Liver (tissue), 3 donors: ENCODE measurements at regions not wholly inside any gene's neighbourhood (a gene's known extent, or its start where the extent isn't known, plus 50 kb on each side); places are given as distances from the start of the nearest gene placed in this dataset.

ENCODE experiments used
- EGR1 ChIP-seq, 2 donors: IDR thresholded peaks; 2 replicates each; pipeline ENCODE4 v1.6.1; 2016 to 2018; ENCODE audit warnings: antibody characterized with exemption in 2 of 2, low read depth in 2 of 2
- JUND ChIP-seq, 2 donors: IDR thresholded peaks; 2 replicates each; pipeline ENCODE4 v1.6.1; 2016; ENCODE audit warnings: antibody characterized with exemption in 2 of 2
- TF ChIP-seq, protein P1 (sequence below): fragments of 150-350 bp; IDR thresholded peaks from 2 replicates; pipeline ENCODE4 v1.5.1; 2017; ENCODE audit warnings: improper control_type of control experiment, low read depth, low read length; ENCODE audit not compliant: missing input control
- TF ChIP-seq, protein P2 (sequence below): IDR thresholded peaks from 2 replicates; pipeline ENCODE4 v1.6.1; 2016; ENCODE audit warnings: antibody characterized with exemption, mild to moderate bottlenecking
- donor health status: healthy.
- donor health status: healthy.

GRCh38 chr5:3845230-3845629 is 249.6 kb downstream of the IRX1 start:
- TF ChIP-seq, protein P1, sequence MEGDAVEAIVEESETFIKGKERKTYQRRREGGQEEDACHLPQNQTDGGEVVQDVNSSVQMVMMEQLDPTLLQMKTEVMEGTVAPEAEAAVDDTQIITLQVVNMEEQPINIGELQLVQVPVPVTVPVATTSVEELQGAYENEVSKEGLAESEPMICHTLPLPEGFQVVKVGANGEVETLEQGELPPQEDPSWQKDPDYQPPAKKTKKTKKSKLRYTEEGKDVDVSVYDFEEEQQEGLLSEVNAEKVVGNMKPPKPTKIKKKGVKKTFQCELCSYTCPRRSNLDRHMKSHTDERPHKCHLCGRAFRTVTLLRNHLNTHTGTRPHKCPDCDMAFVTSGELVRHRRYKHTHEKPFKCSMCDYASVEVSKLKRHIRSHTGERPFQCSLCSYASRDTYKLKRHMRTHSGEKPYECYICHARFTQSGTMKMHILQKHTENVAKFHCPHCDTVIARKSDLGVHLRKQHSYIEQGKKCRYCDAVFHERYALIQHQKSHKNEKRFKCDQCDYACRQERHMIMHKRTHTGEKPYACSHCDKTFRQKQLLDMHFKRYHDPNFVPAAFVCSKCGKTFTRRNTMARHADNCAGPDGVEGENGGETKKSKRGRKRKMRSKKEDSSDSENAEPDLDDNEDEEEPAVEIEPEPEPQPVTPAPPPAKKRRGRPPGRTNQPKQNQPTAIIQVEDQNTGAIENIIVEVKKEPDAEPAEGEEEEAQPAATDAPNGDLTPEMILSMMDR: no peak
- TF ChIP-seq, protein P2, sequence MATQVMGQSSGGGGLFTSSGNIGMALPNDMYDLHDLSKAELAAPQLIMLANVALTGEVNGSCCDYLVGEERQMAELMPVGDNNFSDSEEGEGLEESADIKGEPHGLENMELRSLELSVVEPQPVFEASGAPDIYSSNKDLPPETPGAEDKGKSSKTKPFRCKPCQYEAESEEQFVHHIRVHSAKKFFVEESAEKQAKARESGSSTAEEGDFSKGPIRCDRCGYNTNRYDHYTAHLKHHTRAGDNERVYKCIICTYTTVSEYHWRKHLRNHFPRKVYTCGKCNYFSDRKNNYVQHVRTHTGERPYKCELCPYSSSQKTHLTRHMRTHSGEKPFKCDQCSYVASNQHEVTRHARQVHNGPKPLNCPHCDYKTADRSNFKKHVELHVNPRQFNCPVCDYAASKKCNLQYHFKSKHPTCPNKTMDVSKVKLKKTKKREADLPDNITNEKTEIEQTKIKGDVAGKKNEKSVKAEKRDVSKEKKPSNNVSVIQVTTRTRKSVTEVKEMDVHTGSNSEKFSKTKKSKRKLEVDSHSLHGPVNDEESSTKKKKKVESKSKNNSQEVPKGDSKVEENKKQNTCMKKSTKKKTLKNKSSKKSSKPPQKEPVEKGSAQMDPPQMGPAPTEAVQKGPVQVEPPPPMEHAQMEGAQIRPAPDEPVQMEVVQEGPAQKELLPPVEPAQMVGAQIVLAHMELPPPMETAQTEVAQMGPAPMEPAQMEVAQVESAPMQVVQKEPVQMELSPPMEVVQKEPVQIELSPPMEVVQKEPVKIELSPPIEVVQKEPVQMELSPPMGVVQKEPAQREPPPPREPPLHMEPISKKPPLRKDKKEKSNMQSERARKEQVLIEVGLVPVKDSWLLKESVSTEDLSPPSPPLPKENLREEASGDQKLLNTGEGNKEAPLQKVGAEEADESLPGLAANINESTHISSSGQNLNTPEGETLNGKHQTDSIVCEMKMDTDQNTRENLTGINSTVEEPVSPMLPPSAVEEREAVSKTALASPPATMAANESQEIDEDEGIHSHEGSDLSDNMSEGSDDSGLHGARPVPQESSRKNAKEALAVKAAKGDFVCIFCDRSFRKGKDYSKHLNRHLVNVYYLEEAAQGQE: no peak
- no peak for TF ChIP-seq JUND (IDR thresholded peaks at IDR 0.05)
- no peak for TF ChIP-seq EGR1 (IDR thresholded peaks at IDR 0.05; ENCODE audit: low read depth in 2 of 2)
